B cell (primary cell): ENCODE measurements at regions not wholly inside any gene's neighbourhood (a gene's known extent, or its start where the extent isn't known, plus 50 kb on each side); places are given as distances from the start of the nearest gene placed in this dataset.

Experiments
- CTCF ChIP-seq: fragments of 200-600 bp; IDR thresholded peaks from one replicate; pipeline ENCODE4 v1.8.0; 2022; ENCODE audit warnings: antibody characterized with exemption, mild to moderate bottlenecking
- EZH2 ChIP-seq: IDR thresholded peaks from 2 replicates; pipeline ENCODE4 v1.6.1; 2012; ENCODE audit warnings: borderline replicate concordance, low read depth, mild to moderate bottlenecking, moderate library complexity, low read length; ENCODE audit not compliant: insufficient read depth, poor library complexity, severe bottlenecking

- TF ChIP-seq CTCF (no peak), EZH2 (no peak)
These were observed 261.8 kb downstream of the DCDC2C start for GRCh38 chr2:3965211-3965610.
